HG03095 (cell line): ENCODE measurements at regions not wholly inside any gene's neighbourhood (a gene's known extent, or its start where the extent isn't known, plus 50 kb on each side); places are given as distances from the start of the nearest gene placed in this dataset.
"Not testable (repeated sequence)": the region's sequence is repeated elsewhere in the genome, so short reads cannot be mapped to it uniquely, and the experiment has no call there.

Experiments used
- ATAC-seq: cut with Tn5 transposase; IDR thresholded peaks from one replicate; pipeline ENCODE4 v1.9.1; 2021; ENCODE audit warnings: moderate library complexity; ENCODE audit not compliant: unreplicated experiment

- ATAC-seq: no peak
Observed at GRCh38 chr12:84165998-84166571, 746.5 kb downstream of the SLC6A15 start.

GRCh38 chr12:84161296-84161695, 751.3 kb downstream of the SLC6A15 start:
- no peak for ATAC-seq

GRCh38 chr12:84159260-84159659, 753.3 kb downstream of the SLC6A15 start:
- ATAC-seq: no peak

GRCh38 chr12:84157170-84157569, 755.4 kb downstream of the SLC6A15 start:
- ATAC-seq: no peak

- ATAC-seq: not testable (repeated sequence)
Observed at GRCh38 chr12:84154991-84155930, 757.3 kb downstream of the SLC6A15 start.

GRCh38 chr12:84154439-84154990, 758.1 kb downstream of the SLC6A15 start:
- not testable (repeated sequence) for ATAC-seq

- ATAC-seq: no peak
Observed at GRCh38 chr12:84150201-84150600, 762.4 kb downstream of the SLC6A15 start.

- no peak for ATAC-seq
Observed at GRCh38 chr12:84148335-84148734, 764.3 kb downstream of the SLC6A15 start.

- no peak for ATAC-seq
Observed at GRCh38 chr12:84136862-84137367, 775.7 kb downstream of the SLC6A15 start.

- no peak for ATAC-seq
Observed at GRCh38 chr12:84135586-84136279, 776.9 kb downstream of the SLC6A15 start.

- no peak for ATAC-seq
Observed at GRCh38 chr12:84134797-84135366, 777.7 kb downstream of the SLC6A15 start.

- ATAC-seq: no peak
Observed at GRCh38 chr12:84131076-84131475, 781.5 kb downstream of the SLC6A15 start.

- no peak for ATAC-seq
Observed at GRCh38 chr12:84128117-84128991, 784.2 kb downstream of the SLC6A15 start.

- no peak for ATAC-seq
Observed at GRCh38 chr12:84124211-84124610, 788.4 kb downstream of the SLC6A15 start.

- no peak for ATAC-seq
Observed at GRCh38 chr12:84117190-84117589, 795.4 kb downstream of the SLC6A15 start.

GRCh38 chr12:84113666-84114065, 798.9 kb downstream of the SLC6A15 start:
- ATAC-seq: no peak

GRCh38 chr12:84103886-84104285, 808.7 kb downstream of the SLC6A15 start:
- not testable (repeated sequence) for ATAC-seq

- ATAC-seq: not testable (repeated sequence)
Observed at GRCh38 chr12:84101963-84102362, 810.6 kb downstream of the SLC6A15 start.

GRCh38 chr12:84099591-84099990, 813.0 kb downstream of the SLC6A15 start:
- not testable (repeated sequence) for ATAC-seq

- ATAC-seq: no peak
Observed at GRCh38 chr12:84091651-84092050, 820.9 kb downstream of the SLC6A15 start.
